T-helper 1 cell (primary cell): ENCODE measurements at regions not wholly inside any gene's neighbourhood (a gene's known extent, or its start where the extent isn't known, plus 50 kb on each side); places are given as distances from the start of the nearest gene placed in this dataset.

Experiments
- DNase-seq, 5 donors: peaks; one replicate each; pipeline ENCODE4 v3.0.0-alpha.2; 2012 to 2020

GRCh38 chr12:100675432-100675831, 101.9 kb downstream of the GAS2L3 start:
- DNase-seq, result peak in 1 of 5 donors; percentile 12

GRCh38 chr12:100681074-100681473, 107.6 kb downstream of the GAS2L3 start:
- DNase-seq, result no peak

GRCh38 chr12:100682178-100682577, 108.7 kb downstream of the GAS2L3 start:
- no peak for DNase-seq

- no peak for DNase-seq
Measured at GRCh38 chr12:100687686-100688085, 106.9 kb upstream of the ANO4 start.

- no peak for DNase-seq
Measured at GRCh38 chr12:100688451-100688864, 106.1 kb upstream of the ANO4 start.

- DNase-seq, result no peak
Measured at GRCh38 chr12:100692502-100692901, 102.1 kb upstream of the ANO4 start.

- no peak for DNase-seq
Measured at GRCh38 chr12:100698518-100698917, 96.1 kb upstream of the ANO4 start.

GRCh38 chr12:100699209-100699608, 95.4 kb upstream of the ANO4 start:
- DNase-seq, result no peak

GRCh38 chr12:100703337-100703736, 91.2 kb upstream of the ANO4 start:
- no peak for DNase-seq

- no peak for DNase-seq
Measured at GRCh38 chr12:100703868-100704267, 90.7 kb upstream of the ANO4 start.

GRCh38 chr12:100706033-100706432, 88.5 kb upstream of the ANO4 start:
- no peak for DNase-seq

- no peak for DNase-seq
Measured at GRCh38 chr12:100708591-100708990, 86.0 kb upstream of the ANO4 start.

GRCh38 chr12:100715976-100716944, 78.3 kb upstream of the ANO4 start:
- DNase-seq, result no peak

- no peak for DNase-seq
Measured at GRCh38 chr12:100716945-100717732, 77.4 kb upstream of the ANO4 start.

- DNase-seq, result no peak
Measured at GRCh38 chr12:100717733-100718067, 76.9 kb upstream of the ANO4 start.

- DNase-seq, result no peak
Measured at GRCh38 chr12:100718187-100718586, 76.4 kb upstream of the ANO4 start.

GRCh38 chr12:100720016-100720654, 74.4 kb upstream of the ANO4 start:
- no peak for DNase-seq

GRCh38 chr12:100721169-100721568, 73.4 kb upstream of the ANO4 start:
- no peak for DNase-seq

GRCh38 chr12:100724071-100724470, 70.5 kb upstream of the ANO4 start:
- DNase-seq, result no peak

- DNase-seq, result no peak
Measured at GRCh38 chr12:100733817-100734593, 60.6 kb upstream of the ANO4 start.

- no peak for DNase-seq
Measured at GRCh38 chr12:100737168-100737567, 57.4 kb upstream of the ANO4 start.

- DNase-seq, result no peak
Measured at GRCh38 chr12:100738086-100738485, 56.5 kb upstream of the ANO4 start.
